ENCODE measurements at regions not wholly inside any gene's neighbourhood (a gene's known extent, or its start where the extent isn't known, plus 50 kb on each side); places are given as distances from the start of the nearest gene placed in this dataset.
"Not testable (repeated sequence)": the region's sequence is repeated elsewhere in the genome, so short reads cannot be mapped to it uniquely, and the experiment has no call there.

GRCh38 chr18:41870191-41870590 is 84.8 kb upstream of the PIK3C3 start:
- no peak overlapping the region for H3K4me2 ChIP-seq
- H3K4me1 ChIP-seq (ENCODE audit: insufficient read depth), result no peaks in the 10 kb centered on the region
- H3K9me2 ChIP-seq (ENCODE audit: insufficient read depth), result no peaks in the 10 kb centered on the region
- Mint-ChIP-seq H3K4me1 (peaks cover 2% of the 10 kb centered on the region; the same call in 1 of the 3 replicates), H3K27ac (no peak overlapping the region), H3K27me3 (ENCODE audit: insufficient read depth, low read depth, poor library complexity) (no peaks in the 10 kb centered on the region), H3K4me3 (no peak overlapping the region), H3K36me3 (ENCODE audit: low read depth) (no peaks in the 10 kb centered on the region), H3K9me3 (no peaks in the 10 kb centered on the region)
- H3K4me3 ChIP-seq, result no peak overlapping the region
- ATAC-seq (no peak), DNase-seq (ENCODE audit: low spot score) (no peak)
- H3K27ac ChIP-seq (ENCODE audit: low read depth), result no peak overlapping the region
- no peaks in the 10 kb centered on the region for H3K79me2 ChIP-seq (replicated peaks; ENCODE audit: insufficient read depth)
- H3F3A ChIP-seq (replicated peaks; ENCODE audit: low read depth), result no peaks in the 10 kb centered on the region
- TF ChIP-seq ZNF462 (CRISPR knock-in tag; IDR thresholded peaks at IDR 0.05), result no peak
- TF ChIP-seq POLR2AphosphoS5 (IDR thresholded peaks at IDR 0.05; ENCODE audit: low read depth), result no peak
- TF ChIP-seq REST (IDR thresholded peaks at IDR 0.05; ENCODE audit: unreplicated experiment), result no peak
- TF ChIP-seq EZH2 (IDR thresholded peaks at IDR 0.05; ENCODE audit: low read depth, unreplicated experiment), result no peak
- no peak for TF ChIP-seq ETS1 (IDR thresholded peaks at IDR 0.05)
- H3K36me3 ChIP-seq (ENCODE audit: insufficient read depth), result no peaks in the 10 kb centered on the region
- H2AFZ ChIP-seq, result no peak overlapping the region
- H3K27me3 ChIP-seq (ENCODE audit: insufficient read depth), result no peaks in the 10 kb centered on the region
- no peaks in the 10 kb centered on the region for H4K20me1 ChIP-seq (replicated peaks; ENCODE audit: insufficient read depth)

GRCh38 chr18:41865796-41866195 is 89.2 kb upstream of the PIK3C3 start:
- not testable (repeated sequence) for H3F3A ChIP-seq (replicated peaks; ENCODE audit: low read depth); H3K36me3 Mint-ChIP-seq (ENCODE audit: low read depth); H3K27ac Mint-ChIP-seq; H3K9me3 Mint-ChIP-seq; DNase-seq (ENCODE audit: low spot score); H3K36me3 ChIP-seq (ENCODE audit: insufficient read depth); H3K4me3 ChIP-seq; H4K20me1 ChIP-seq (replicated peaks; ENCODE audit: insufficient read depth); H3K4me1 Mint-ChIP-seq; H3K9me2 ChIP-seq (ENCODE audit: insufficient read depth); H3K79me2 ChIP-seq (replicated peaks; ENCODE audit: insufficient read depth); H2AFZ ChIP-seq; H3K27ac ChIP-seq (ENCODE audit: low read depth); H3K4me2 ChIP-seq; H3K27me3 Mint-ChIP-seq (ENCODE audit: insufficient read depth, low read depth, poor library complexity); H3K27me3 ChIP-seq (ENCODE audit: insufficient read depth); H3K4me3 Mint-ChIP-seq; ATAC-seq
- H3K4me1 ChIP-seq (ENCODE audit: insufficient read depth), result peaks cover 14% of the 10 kb centered on the region; the same call in 1 of the 2 replicates

Measured in GM23338 (cell line).